Fibroblast of lung (primary cell): ENCODE measurements at regions not wholly inside any gene's neighbourhood (a gene's known extent, or its start where the extent isn't known, plus 50 kb on each side); places are given as distances from the start of the nearest gene placed in this dataset.

Source experiments
- CTCF ChIP-seq, 2 donors: IDR thresholded peaks in 1 of 2; conservative IDR thresholded peaks in 1 of 2; 1 replicate in 1 of 2; 2 replicates in 1 of 2; pipeline ENCODE4 v1.5.1; 2011 to 2012; ENCODE audit warnings: low read length in 2 of 2, control low read depth in 1 of 2, inconsistent platforms in 1 of 2, low read depth in 1 of 2, mild to moderate bottlenecking in 1 of 2
- EZH2 ChIP-seq: IDR thresholded peaks from 2 replicates; pipeline ENCODE4 v1.5.1; 2012; ENCODE audit warnings: low read length, control low read depth, mild to moderate bottlenecking; ENCODE audit errors: missing control alignments

DNA sequence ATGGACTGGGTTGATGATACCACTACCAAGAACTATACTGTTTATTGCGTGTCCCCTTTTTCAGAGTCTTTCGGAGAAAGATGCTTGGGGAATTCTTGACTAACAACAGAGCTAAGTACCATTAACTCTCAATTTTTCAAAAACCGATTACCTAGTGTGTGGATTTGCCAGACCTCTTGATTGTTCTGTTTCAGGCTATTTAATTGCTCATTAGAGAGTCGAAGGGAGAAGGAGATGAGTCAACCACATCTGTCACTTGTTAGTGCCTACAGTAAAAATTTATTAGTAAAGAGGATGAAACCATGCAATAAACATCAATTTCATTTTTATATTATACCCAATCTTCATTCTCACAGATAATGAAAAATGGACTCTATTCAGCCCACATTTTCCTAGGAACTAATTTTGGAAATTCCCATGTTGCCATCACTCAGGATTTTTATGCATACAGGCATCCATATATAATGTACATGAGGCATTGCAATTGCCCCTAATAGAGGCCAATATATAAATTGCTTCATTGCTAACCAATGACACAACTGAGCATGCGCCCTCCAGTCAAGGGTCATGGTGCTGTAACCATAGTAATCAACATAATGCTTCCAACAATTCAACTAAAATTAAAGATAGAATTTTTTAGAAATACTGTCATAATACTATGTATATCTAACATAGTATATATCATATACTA, 541.7 kb downstream of the TBL1XR1 start:
- TF ChIP-seq CTCF (conservative IDR thresholded peaks at IDR 0.05 in 1 of 2, IDR thresholded peaks at IDR 0.05 in 1 of 2; ENCODE audit: low read depth in 1 of 2, low read length in 2 of 2) (no peak), EZH2 (no peak)
